ENCODE measurements at regions not wholly inside any gene's neighbourhood (a gene's known extent, or its start where the extent isn't known, plus 50 kb on each side); places are given as distances from the start of the nearest gene placed in this dataset.

GRCh38 chr11:97398246-97398645, 1008.4 kb downstream of the JRKL start (continued):
- TF ChIP-seq ZNF462 (CRISPR knock-in tag; IDR thresholded peaks at IDR 0.05): no peak
- no peak for TF ChIP-seq REST (IDR thresholded peaks at IDR 0.05; ENCODE audit: unreplicated experiment)
- no peak for TF ChIP-seq CREB1 (CRISPR knock-in tag; IDR thresholded peaks at IDR 0.05; ENCODE audit: low read depth)
- TF ChIP-seq EZH2phosphoT487 (IDR thresholded peaks at IDR 0.05; ENCODE audit: unreplicated experiment): no peak
- no peak for TF ChIP-seq POLR2AphosphoS5 (IDR thresholded peaks at IDR 0.05; ENCODE audit: low read depth)
- TF ChIP-seq ZNF331 (CRISPR knock-in tag; IDR thresholded peaks at IDR 0.05; ENCODE audit: low read depth): no peak
- TF ChIP-seq STAT1 (IDR thresholded peaks at IDR 0.05; ENCODE audit: unreplicated experiment): no peak
- no peak for TF ChIP-seq JUNB (IDR thresholded peaks at IDR 0.05; ENCODE audit: unreplicated experiment)

All from GM23338 (cell line).